Esophagus squamous epithelium (tissue), 4 donors: ENCODE measurements at regions not wholly inside any gene's neighbourhood (a gene's known extent, or its start where the extent isn't known, plus 50 kb on each side); places are given as distances from the start of the nearest gene placed in this dataset.

Experiments used
- POLR2A ChIP-seq, 4 donors: fragments of 450-650 bp; IDR thresholded peaks; one replicate each; pipeline ENCODE4 v1.6.1; 2017; ENCODE audit warnings: antibody characterized with exemption in 4 of 4, mild to moderate bottlenecking in 4 of 4, moderate library complexity in 3 of 4
- TF ChIP-seq, protein P1 (sequence below), 6 experiments: fragments of 450-650 bp in 4 of 6; fragments of 200-600 bp in 2 of 6; sonication (generic) in 2 of 6; IDR thresholded peaks; one replicate each; pipeline ENCODE4 v1.5.1; 2016 to 2019; ENCODE audit warnings: antibody characterized with exemption in 6 of 6, mild to moderate bottlenecking in 4 of 6, moderate library complexity in 4 of 6

DNA sequence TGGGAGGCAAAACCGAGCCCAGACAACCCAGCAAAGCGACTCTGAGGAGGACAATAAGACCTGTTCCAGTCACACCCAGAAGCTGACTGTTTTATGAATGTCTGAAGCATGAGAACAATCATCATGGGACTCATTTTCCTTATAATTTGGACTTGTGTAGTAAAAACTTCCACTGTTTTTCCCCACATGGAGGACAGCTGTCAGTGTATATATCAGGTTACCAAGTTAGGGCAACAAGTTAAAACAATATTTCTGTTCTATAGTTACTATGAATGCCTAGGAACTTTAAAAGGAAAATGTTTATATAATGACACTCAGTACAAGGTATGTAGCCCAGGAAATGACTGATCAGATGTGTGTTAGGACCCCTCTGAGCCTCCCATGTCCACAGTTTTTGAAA is 528.2 kb upstream of the TSPY4 start:
- TF ChIP-seq, protein P1, sequence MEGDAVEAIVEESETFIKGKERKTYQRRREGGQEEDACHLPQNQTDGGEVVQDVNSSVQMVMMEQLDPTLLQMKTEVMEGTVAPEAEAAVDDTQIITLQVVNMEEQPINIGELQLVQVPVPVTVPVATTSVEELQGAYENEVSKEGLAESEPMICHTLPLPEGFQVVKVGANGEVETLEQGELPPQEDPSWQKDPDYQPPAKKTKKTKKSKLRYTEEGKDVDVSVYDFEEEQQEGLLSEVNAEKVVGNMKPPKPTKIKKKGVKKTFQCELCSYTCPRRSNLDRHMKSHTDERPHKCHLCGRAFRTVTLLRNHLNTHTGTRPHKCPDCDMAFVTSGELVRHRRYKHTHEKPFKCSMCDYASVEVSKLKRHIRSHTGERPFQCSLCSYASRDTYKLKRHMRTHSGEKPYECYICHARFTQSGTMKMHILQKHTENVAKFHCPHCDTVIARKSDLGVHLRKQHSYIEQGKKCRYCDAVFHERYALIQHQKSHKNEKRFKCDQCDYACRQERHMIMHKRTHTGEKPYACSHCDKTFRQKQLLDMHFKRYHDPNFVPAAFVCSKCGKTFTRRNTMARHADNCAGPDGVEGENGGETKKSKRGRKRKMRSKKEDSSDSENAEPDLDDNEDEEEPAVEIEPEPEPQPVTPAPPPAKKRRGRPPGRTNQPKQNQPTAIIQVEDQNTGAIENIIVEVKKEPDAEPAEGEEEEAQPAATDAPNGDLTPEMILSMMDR (IDR thresholded peaks at IDR 0.05): no peak
- no peak for TF ChIP-seq POLR2A (IDR thresholded peaks at IDR 0.05)
